ENCODE measurements at regions not wholly inside any gene's neighbourhood (a gene's known extent, or its start where the extent isn't known, plus 50 kb on each side); places are given as distances from the start of the nearest gene placed in this dataset.

DNA sequence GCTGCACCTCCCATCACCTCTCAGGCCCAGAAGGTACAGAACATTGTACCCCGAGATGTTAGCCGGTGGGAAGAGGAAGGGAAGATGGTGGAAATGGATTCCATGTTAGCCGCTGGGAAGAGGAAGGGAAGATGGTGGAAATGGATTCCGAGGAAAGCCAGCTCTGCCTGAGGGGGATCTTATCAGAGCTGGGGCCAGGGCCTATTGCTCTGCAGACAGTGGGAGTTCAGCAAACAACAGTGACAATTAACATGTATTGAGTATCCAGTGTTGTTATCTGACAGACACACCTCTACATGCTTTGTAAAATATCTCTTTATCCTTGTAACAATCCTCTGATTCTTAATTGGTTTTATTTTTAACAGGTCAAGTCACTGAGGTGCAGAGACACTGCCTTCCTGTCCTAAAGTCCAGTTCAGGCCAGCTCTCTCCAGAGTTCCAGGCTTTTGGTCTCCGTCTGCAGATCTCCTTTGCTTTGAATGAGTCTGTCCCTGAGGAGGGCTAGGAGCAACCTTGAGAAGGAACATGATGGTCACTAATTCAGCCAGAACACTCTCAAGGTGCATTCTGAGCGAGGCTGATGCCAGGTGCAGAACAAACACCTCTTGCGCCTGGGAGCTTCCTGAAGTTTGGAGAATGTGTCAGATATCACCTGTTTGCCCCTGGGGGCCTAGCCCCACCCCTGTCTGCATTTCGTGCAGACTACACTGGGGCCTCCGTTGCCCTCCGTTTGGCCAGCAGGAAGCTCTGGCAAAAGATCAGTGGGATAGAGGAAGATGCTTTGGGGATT, 82.4 kb upstream of the PODXL start:
- TF ChIP-seq, protein P1, sequence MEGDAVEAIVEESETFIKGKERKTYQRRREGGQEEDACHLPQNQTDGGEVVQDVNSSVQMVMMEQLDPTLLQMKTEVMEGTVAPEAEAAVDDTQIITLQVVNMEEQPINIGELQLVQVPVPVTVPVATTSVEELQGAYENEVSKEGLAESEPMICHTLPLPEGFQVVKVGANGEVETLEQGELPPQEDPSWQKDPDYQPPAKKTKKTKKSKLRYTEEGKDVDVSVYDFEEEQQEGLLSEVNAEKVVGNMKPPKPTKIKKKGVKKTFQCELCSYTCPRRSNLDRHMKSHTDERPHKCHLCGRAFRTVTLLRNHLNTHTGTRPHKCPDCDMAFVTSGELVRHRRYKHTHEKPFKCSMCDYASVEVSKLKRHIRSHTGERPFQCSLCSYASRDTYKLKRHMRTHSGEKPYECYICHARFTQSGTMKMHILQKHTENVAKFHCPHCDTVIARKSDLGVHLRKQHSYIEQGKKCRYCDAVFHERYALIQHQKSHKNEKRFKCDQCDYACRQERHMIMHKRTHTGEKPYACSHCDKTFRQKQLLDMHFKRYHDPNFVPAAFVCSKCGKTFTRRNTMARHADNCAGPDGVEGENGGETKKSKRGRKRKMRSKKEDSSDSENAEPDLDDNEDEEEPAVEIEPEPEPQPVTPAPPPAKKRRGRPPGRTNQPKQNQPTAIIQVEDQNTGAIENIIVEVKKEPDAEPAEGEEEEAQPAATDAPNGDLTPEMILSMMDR (IDR thresholded peaks at IDR 0.05; ENCODE audit: insufficient read depth, low read length), result no peak
- no peak for TF ChIP-seq POLR2AphosphoS5 (IDR thresholded peaks at IDR 0.05; ENCODE audit: low read depth)
- TF ChIP-seq GABPA (IDR thresholded peaks at IDR 0.05; ENCODE audit: low read depth), result no peak
